Effector memory CD8-positive, alpha-beta T cell (primary cell): ENCODE measurements at regions not wholly inside any gene's neighbourhood (a gene's known extent, or its start where the extent isn't known, plus 50 kb on each side); places are given as distances from the start of the nearest gene placed in this dataset.

ENCODE experiments used
- ATAC-seq: fragments of 150-1000 bp; cut with Tn5 transposase; replicated peaks from 2 replicates; pipeline ENCODE4 v1.10.0; 2021; ENCODE audit warnings: mild to moderate bottlenecking, moderate library complexity
- DNase-seq, 3 experiments: peaks; one replicate each; pipeline ENCODE4 v3.0.0; 2021
- H3K27ac Mint-ChIP-seq, 2 donors: one replicate each; pipeline ENCODE4 v1.8.0; 2022; ENCODE audit warnings: mild to moderate bottlenecking in 2 of 2, mixed read lengths in 2 of 2, moderate library complexity in 2 of 2
- H3K27me3 Mint-ChIP-seq, 2 donors: one replicate each; pipeline ENCODE4 v1.8.0; 2022; ENCODE audit warnings: mixed read lengths in 2 of 2
- H3K36me3 Mint-ChIP-seq: one replicate; pipeline ENCODE4 v1.8.0; 2022; ENCODE audit warnings: mild to moderate bottlenecking, moderate library complexity, mixed read lengths; ENCODE audit not compliant: insufficient read depth
- H3K4me1 Mint-ChIP-seq, 2 donors: one replicate each; pipeline ENCODE4 v1.8.0; 2022; ENCODE audit warnings: low read depth in 2 of 2, mixed read lengths in 2 of 2
- H3K4me3 Mint-ChIP-seq, 2 donors: one replicate each; pipeline ENCODE4 v1.8.0; 2022; ENCODE audit warnings: mild to moderate bottlenecking in 2 of 2, mixed read lengths in 2 of 2, moderate library complexity in 2 of 2
- H3K9me3 Mint-ChIP-seq, 2 donors: one replicate each; pipeline ENCODE4 v1.8.0; 2022; ENCODE audit warnings: mixed read lengths in 2 of 2

GRCh38 chr1:239587574-239588369 lies 201.4 kb downstream of the CHRM3 start:
- Mint-ChIP-seq H3K9me3 (peaks cover 0 to under 1% of the 10 kb centered on the region in 2 donors), H3K27me3 (peaks cover 0 to 5% of the 10 kb centered on the region in 2 donors), H3K4me3 (no peak overlapping the region), H3K4me1 (peaks cover 0 to 5% of the 10 kb centered on the region in 2 donors), H3K36me3 (no peaks in the 10 kb centered on the region), H3K27ac (peak overlapping the region in 1 of 2 donors; percentile 81)
- ATAC-seq: no peak
- DNase-seq: no peak

- Mint-ChIP-seq H3K4me1 (peaks cover 0 to 5% of the 10 kb centered on the region in 2 donors), H3K9me3 (peaks cover 0 to 2% of the 10 kb centered on the region in 2 donors), H3K27me3 (no peaks in the 10 kb centered on the region), H3K4me3 (no peak overlapping the region), H3K36me3 (no peaks in the 10 kb centered on the region), H3K27ac (no peak overlapping the region)
- DNase-seq (no peak), ATAC-seq (no peak)
Observed at GRCh38 chr1:239590556-239590955, 204.2 kb downstream of the CHRM3 start.

DNA sequence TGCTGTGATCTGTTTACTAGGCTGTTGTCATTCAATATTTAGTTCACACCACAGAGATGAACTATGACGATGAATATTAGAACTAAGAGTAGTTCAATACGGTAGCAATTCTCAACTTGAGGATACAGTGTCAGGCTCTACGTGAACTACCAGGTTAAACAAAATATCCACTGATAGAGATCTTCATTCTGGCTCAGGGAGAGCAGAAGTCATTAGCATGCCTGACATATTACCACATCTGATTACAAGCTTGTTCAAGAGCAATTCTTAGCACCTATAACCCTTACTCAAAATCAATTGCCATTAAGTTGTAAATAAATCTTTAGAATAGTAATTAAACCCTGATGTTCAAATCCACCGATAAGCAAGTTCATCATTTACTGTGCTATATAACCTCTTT lies 207.2 kb downstream of the CHRM3 start:
- Mint-ChIP-seq H3K27me3 (no peaks in the 10 kb centered on the region), H3K9me3 (peaks cover 0 to 2% of the 10 kb centered on the region in 2 donors), H3K4me1 (no peaks in the 10 kb centered on the region), H3K4me3 (no peak overlapping the region), H3K36me3 (no peaks in the 10 kb centered on the region), H3K27ac (no peak overlapping the region)
- no peak for ATAC-seq
- no peak for DNase-seq

DNA sequence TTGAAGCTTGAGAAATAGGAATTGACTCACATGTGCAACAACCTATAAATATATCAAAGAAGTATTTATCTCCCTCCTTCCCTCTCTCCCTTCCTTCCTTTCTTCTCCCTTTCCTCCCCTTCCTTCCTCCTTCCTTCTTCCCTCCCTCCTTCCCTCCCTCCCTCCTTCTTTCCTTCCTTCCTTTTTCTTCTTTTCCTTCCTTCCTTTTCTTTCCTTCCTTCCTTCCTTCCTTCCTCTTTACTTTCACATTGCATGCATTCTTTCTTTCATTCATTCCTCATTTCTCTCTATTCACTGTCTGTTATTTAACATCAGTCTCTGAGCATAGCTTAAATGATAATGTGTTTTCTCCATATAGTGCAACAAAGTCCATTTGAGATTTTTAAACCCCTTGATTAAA lies 214.2 kb downstream of the CHRM3 start:
- Mint-ChIP-seq H3K4me1 (no peaks in the 10 kb centered on the region), H3K9me3 (peaks cover 0 to under 1% of the 10 kb centered on the region in 2 donors), H3K27ac (no peak overlapping the region), H3K36me3 (no peaks in the 10 kb centered on the region), H3K4me3 (no peak overlapping the region), H3K27me3 (peaks cover 0 to under 1% of the 10 kb centered on the region in 2 donors)
- no peak for ATAC-seq
- DNase-seq: no peak

- ATAC-seq: no peak
- no peaks in the 10 kb centered on the region for H3K36me3 Mint-ChIP-seq
- peaks cover 0 to 4% of the 10 kb centered on the region in 2 donors for H3K9me3 Mint-ChIP-seq
- DNase-seq: no peak
- peaks cover 0 to 4% of the 10 kb centered on the region in 2 donors for H3K27me3 Mint-ChIP-seq
- no peak overlapping the region for H3K4me3 Mint-ChIP-seq
- no peaks in the 10 kb centered on the region for H3K4me1 Mint-ChIP-seq
- H3K27ac Mint-ChIP-seq: no peak overlapping the region
Observed at GRCh38 chr1:239601108-239601507, 214.7 kb downstream of the CHRM3 start.

- H3K9me3 Mint-ChIP-seq: peaks cover 0 to 4% of the 10 kb centered on the region in 2 donors
- H3K4me1 Mint-ChIP-seq: no peaks in the 10 kb centered on the region
- H3K36me3 Mint-ChIP-seq: no peaks in the 10 kb centered on the region
- DNase-seq: no peak
- no peak overlapping the region for H3K4me3 Mint-ChIP-seq
- H3K27ac Mint-ChIP-seq: no peak overlapping the region
- peaks cover 0 to 4% of the 10 kb centered on the region in 2 donors for H3K27me3 Mint-ChIP-seq
- no peak for ATAC-seq
Observed at GRCh38 chr1:239603530-239603929, 217.2 kb downstream of the CHRM3 start.

- H3K27ac Mint-ChIP-seq: no peak overlapping the region
- H3K36me3 Mint-ChIP-seq: no peaks in the 10 kb centered on the region
Observed at GRCh38 chr1:239606850-239607400, 220.6 kb downstream of the CHRM3 start.

DNA sequence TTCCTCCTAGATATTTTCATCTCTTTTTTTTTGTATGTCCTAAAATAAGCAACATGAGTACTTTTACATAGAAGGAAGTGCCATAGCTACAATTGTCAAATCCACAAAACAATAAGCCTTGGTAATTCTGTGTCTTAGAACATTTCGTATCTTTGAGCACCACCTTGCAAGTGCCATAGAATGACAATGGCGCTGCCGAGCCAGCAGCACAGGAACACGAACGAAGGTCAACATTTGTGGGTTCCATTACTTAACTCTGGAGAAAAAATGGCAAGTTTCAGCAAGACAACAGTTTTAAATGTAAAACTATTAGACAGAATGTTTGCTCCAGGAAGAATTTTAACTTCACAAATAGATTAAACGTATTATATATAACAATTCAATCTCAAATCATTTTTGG lies 222.1 kb downstream of the CHRM3 start:
- Mint-ChIP-seq H3K36me3 (no peaks in the 10 kb centered on the region), H3K9me3 (peaks cover 0 to 4% of the 10 kb centered on the region in 2 donors), H3K27me3 (peaks cover 0 to 4% of the 10 kb centered on the region in 2 donors), H3K4me1 (no peaks in the 10 kb centered on the region), H3K4me3 (no peak overlapping the region), H3K27ac (no peak overlapping the region)
- DNase-seq (no peak), ATAC-seq (no peak)

More at GRCh38 chr1:239606850-239607400, 220.6 kb downstream of the CHRM3 start:
- Mint-ChIP-seq H3K4me3 (no peak overlapping the region), H3K27me3 (peaks cover 0 to 4% of the 10 kb centered on the region in 2 donors), H3K4me1 (no peaks in the 10 kb centered on the region), H3K9me3 (peaks cover 0 to 4% of the 10 kb centered on the region in 2 donors)
- no peak for ATAC-seq
- DNase-seq: no peak

DNA sequence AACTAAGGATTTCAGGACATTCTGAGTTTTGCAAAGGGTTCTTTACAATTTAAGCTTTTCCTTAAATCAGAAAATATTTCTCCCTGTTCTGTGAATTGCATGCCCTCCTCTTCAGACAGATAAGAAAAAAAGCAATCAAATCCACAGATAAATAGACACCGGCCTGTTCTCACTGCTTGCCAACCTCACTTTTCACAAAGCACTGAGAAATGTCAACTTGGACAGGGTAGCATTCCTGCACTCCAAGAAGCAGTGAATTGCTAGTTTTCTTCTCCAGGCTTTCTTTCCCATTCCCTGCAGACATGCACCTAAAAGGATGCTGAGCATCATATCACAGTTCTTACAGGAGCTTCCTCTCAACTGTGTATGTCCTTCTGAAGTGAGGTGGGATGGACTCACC lies 226.0 kb downstream of the CHRM3 start:
- Mint-ChIP-seq H3K27me3 (no peaks in the 10 kb centered on the region), H3K36me3 (no peaks in the 10 kb centered on the region), H3K9me3 (no peaks in the 10 kb centered on the region), H3K4me3 (no peak overlapping the region), H3K4me1 (no peaks in the 10 kb centered on the region), H3K27ac (no peak overlapping the region)
- no peak for ATAC-seq
- no peak for DNase-seq

DNA sequence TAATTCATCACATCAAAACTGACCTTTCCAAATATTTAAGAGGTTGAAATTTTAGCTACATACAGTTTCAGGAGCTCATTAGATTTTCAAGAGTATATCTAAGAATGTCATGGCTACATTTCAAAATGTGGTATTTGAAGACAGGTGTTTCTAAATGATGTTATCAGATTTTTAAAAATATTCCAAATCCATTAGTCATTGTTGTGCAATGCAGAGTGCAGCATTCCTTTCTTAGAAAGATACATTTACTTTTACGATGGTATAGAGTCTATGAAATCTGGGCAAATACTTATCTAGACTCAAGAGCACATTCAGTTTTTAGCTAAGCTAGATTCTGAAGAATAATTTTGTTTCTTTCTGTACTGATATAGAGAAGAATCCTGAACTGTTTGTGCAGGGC lies 230.3 kb downstream of the CHRM3 start:
- Mint-ChIP-seq H3K27me3 (no peaks in the 10 kb centered on the region), H3K9me3 (no peaks in the 10 kb centered on the region), H3K27ac (no peak overlapping the region), H3K4me1 (peaks cover 0 to 2% of the 10 kb centered on the region in 2 donors), H3K36me3 (no peaks in the 10 kb centered on the region), H3K4me3 (no peak overlapping the region)
- DNase-seq: no peak
- no peak for ATAC-seq

DNA sequence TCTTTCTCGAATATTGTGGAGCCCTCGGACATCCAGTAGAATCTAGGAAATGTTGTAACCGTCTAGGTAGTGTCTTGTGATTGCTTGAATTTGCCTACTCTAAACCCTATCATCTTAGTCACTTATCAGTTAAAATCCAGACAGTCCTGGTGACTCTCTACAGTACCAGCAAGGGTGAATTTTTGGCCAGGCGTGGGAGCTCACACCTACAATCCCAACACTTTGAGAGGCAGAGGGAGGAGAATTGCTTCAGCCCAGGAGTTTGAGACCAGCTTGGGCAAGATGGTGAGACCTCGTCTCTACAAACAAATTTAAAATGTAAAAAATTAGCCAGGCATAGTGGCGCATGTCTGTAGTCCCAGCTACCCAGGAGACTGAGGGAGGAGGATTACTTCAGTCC lies 230.9 kb downstream of the CHRM3 start:
- no peak for DNase-seq
- no peak for ATAC-seq
- Mint-ChIP-seq H3K27ac (no peak overlapping the region), H3K36me3 (no peaks in the 10 kb centered on the region), H3K4me1 (peaks cover 0 to 2% of the 10 kb centered on the region in 2 donors), H3K4me3 (no peak overlapping the region), H3K9me3 (peaks cover 0 to 2% of the 10 kb centered on the region in 2 donors), H3K27me3 (no peaks in the 10 kb centered on the region)

DNA sequence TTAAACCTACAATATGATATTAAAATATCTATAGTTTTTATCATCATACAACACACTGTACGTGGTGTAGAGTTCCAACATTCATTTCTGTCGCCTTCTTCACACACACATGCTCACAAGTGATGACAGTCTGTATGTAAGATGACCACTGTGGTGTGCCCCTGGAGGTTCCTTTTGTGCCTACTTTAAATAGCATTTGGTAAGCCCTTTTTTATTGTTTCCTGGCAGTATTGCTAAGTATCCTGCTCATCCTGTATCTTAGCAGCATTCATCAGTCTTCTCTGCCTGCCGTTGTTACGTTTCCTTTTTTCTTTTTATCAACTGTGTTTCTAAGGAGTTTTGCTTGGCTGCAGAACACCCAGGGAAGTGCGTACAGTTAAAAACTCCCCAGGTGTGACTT lies 231.4 kb downstream of the CHRM3 start:
- no peak for ATAC-seq
- no peak overlapping the region for H3K27ac Mint-ChIP-seq
- peaks cover 0 to 2% of the 10 kb centered on the region in 2 donors for H3K4me1 Mint-ChIP-seq
- H3K4me3 Mint-ChIP-seq: no peak overlapping the region
- DNase-seq: no peak
- H3K27me3 Mint-ChIP-seq: no peaks in the 10 kb centered on the region
- H3K36me3 Mint-ChIP-seq: no peaks in the 10 kb centered on the region
- peaks cover 0 to 6% of the 10 kb centered on the region in 2 donors for H3K9me3 Mint-ChIP-seq

GRCh38 chr1:239619190-239619589 lies 232.8 kb downstream of the CHRM3 start:
- Mint-ChIP-seq H3K4me3 (no peak overlapping the region), H3K27me3 (no peaks in the 10 kb centered on the region), H3K36me3 (no peaks in the 10 kb centered on the region), H3K9me3 (peaks cover 0 to 6% of the 10 kb centered on the region in 2 donors), H3K27ac (peak overlapping the region in 1 of 2 donors; percentile 38), H3K4me1 (peaks cover 0 to 2% of the 10 kb centered on the region in 2 donors)
- ATAC-seq: no peak
- DNase-seq: no peak

DNA sequence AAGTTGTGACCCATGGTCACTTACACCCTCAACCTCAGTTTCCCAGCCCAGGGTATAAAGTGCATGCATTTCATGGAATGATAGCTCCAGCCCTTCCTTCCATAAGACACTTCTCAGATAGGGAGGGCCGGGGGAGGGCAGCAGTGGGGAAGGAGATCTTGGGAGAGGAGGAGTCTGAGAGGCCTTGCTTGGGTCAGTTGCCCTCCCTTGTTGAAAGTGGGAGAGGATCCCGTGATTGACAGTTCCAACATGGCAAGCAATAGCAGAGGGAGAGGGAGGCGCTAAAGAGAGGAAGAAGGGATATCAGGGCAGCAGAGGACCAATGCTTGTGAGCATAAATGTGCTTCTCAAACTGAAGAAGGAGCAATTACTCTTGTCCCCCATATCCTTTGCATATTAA lies 244.4 kb downstream of the CHRM3 start:
- DNase-seq: no peak
- ATAC-seq: no peak
- no peaks in the 10 kb centered on the region for H3K36me3 Mint-ChIP-seq
- H3K4me1 Mint-ChIP-seq: no peaks in the 10 kb centered on the region
- H3K27ac Mint-ChIP-seq: no peak overlapping the region
- H3K9me3 Mint-ChIP-seq: peaks cover 0 to 1% of the 10 kb centered on the region in 2 donors
- H3K4me3 Mint-ChIP-seq: no peak overlapping the region
- H3K27me3 Mint-ChIP-seq: no peaks in the 10 kb centered on the region
